ENCODE measurements at regions not wholly inside any gene's neighbourhood (a gene's known extent, or its start where the extent isn't known, plus 50 kb on each side); places are given as distances from the start of the nearest gene placed in this dataset.
A peak's percentile ranks its signal among the peaks of the same experiment; 100 is the strongest.

DNA sequence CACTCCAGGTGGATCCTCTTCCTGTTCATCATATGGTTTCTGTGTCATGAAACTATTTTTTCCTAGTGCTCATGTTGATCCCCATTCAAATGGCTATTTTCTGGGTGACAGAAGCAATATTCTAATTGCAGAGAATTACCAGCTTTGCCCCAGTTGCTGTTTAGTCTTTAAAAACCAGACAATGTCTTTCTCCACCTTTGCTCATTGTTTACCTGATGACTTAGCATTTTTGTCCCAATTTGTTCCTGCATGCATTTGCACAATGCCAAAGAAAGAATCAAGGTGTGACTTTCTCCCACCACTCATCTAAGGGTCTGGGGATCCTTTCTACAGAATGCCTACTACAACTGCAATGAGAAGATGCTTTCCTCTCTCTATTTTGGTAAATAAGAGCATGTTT lies 439.9 kb upstream of the MAF start:
- no peak for DNase-seq (ENCODE audit: low read depth)

DNA sequence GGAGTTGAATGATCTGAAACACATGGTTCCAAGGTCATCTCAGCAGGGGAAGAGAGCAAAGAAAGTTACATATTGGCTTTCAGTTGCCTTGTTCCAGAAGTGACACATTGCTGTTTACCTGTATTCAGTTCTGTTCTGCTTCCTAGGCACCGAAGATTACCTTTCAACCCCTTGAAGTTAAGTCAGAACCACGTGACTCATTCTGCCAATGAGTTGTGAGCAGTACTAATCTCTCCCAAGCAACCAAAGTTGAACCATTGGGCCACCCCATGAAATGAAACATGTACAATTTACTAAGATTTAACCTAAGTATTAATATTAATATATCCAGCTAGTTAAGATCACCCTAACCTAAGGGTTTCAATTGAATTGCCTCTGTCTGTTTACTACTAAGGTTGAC lies 439.2 kb upstream of the MAF start:
- DNase-seq (ENCODE audit: low read depth): no peak

DNA sequence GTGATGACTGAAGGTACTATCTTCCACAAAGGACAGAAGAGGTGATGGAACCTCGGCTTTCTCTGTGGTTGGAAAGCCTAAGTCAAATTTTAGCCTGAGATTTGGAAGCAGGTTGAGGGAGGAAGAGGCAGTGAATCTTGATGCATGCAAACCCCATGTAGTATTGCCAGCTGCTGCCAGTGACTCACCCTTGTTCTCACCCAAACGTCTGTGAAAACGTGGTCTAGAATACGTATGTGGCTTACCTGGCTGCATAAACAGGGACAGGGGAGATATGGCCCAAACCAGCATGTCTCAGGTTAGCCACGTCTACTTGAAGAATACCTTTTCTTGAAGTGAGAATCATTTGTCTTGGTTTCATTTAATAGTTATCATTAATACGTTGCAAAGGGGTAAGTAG lies 438.0 kb upstream of the MAF start:
- no peak for DNase-seq (ENCODE audit: low read depth)

DNA sequence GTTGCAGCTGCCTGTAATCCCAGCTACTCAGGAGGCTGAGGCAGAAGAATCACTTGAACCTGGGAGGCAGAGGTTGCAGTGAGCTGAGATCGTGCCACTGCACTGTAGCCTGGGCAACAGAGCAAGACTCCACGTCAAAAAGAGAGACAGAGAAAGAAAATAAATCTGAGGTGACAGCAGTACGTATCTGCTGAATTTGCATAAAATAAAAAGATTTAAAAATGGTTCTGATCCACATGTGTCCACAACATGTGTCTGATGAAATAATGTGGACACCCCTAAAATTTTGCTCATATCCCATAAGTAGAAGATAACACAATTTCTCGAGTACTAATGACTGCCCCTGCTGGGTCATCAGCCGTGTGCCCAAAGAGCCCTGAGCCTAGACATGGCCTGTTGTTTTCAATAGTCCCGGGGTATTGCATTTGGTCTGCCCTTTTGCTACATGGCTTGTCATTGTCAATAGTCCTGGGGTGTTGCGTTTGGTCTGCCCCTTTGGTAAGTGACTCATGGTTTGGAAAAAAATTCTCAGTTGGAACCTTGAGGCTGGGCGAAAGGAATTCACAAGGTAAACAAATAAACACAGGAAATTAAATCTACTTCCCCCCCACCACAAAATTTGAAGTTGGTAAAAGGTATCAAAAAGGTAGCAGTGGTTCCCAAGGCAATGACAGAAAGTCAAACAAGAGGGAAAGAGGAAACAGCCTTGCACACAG lies 434.6 kb upstream of the MAF start:
- DNase-seq (ENCODE audit: low read depth): peak; percentile 12

DNA sequence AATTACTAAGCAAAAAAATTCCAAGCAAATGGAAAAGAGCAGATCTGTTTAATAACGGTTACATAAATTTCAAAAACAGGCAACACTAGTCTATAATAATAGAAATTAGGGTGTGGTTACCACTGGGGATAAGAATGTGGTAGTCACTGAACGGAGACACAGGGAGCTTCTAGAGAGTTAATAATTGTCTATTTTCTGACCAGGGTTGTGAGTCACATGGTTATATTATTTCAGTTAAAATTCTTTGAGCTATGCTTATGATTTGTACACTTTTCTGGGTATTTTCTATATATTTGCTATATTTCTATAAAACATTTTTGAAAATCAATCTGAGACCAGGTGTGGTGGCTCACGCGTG lies 433.9 kb upstream of the MAF start:
- DNase-seq (ENCODE audit: low read depth): no peak

DNA sequence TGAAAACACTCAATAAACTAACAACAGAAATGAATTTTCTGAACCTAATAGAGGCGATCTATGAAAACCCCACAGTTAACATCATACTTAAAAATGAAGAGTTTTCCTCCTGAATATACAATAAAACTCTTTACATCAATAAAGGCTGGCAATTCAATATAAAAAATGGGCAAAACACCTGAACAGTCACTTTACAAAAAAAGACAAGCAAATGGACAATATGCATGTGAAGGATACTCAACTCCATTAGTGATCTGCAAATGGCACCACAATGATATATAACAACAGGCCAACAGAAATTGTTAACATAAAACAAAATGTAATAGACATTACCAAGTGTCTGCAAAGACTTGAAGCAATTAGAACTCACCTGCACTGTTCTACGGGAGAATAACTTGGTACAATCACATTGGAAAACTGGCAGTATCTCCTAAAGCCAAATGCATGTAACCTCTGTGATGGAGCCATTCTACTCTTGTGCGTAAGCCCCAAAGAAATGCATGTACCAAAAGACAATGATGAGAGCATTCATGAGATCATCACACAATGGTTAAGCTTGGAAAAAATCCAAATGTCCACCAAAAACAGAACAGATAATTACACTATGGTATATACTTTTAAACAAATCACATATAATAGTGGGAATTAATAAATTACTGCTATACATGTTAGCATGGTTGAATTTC lies 433.4 kb upstream of the MAF start:
- no peak for DNase-seq (ENCODE audit: low read depth)

DNA sequence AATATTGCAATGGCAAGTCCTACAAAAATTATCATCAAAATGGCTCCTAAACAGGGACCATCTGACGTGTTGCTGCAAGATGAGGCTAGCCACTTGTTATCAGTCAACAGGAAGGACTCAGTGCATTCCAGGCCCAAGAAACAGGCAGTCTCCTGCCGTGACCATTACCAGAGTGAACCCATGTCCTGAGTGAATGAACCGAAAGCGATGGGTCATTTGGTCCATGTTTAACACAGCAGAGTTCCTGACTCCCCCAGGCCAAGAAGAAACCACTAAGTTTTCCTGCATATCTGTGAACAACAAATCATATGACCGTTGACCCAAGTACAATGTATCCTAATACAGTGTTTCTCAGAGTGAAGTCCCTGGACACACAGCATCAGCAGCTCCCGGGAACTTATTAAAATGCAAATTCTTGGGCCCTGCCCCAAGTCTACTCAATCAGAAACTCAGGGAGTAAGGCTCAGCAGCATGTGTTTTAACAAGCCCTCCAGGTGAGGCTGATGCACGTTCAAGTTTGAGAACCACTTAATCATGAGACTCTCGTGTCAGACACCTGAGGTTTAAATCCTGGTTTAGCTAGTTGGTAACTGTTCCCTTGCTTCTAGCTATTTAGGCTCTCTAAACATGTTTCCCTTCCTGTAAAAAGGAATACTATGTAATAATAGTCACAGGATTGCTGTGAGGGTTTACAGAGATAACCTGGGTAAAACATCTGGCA lies 429.4 kb upstream of the MAF start:
- DNase-seq (ENCODE audit: low read depth): no peak

DNA sequence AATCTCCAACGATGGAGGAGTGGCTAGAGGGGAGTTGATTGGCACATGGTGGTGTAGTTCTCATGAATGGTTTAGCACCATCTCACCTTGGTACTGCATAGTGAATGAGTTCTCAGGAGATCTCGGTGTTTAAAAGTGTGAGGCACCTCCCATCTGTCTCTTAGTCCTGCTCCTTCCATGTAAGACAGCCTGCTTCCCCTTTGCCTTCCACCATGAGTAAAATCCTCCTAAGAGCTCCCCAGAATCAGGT lies 428.8 kb upstream of the MAF start:
- no peak for DNase-seq (ENCODE audit: low read depth)

DNA sequence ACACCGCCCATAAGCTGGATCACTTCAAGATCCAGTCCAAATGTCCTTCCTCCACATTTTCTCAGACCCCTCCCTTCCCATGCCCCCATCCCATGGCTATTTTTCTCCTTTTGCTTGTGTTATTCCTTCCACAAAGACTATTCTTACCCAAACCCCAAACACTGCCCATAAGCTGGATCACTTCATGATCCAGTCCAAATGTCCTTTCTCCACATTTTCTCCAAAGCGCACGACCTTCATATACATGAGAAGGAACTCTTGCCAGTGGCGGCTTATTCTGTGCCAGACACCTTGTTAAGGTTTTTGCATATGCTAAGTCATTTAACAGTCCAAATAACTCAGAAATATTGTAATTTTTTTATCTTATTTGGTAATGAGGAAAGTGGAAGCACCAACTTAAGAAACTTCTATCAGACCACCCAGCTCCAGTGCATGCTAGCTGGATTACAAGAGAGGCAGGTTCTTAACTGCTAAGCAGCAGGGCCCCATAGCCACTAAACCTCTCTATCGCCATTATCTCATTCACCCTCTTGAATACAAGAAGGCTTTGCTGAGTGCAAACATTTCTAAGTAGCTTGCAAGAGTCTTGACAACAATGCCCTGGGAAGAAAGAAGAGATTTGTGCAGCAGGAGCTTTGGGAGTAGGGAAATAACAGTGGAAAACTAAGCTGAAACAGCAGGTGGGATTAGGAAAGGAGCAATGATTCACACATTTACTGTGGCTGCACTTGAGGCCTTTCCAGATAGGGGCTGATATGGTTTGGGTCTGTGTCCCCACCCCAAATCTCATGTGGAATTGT lies 428.2 kb upstream of the MAF start:
- no peak for DNase-seq (ENCODE audit: low read depth)

DNA sequence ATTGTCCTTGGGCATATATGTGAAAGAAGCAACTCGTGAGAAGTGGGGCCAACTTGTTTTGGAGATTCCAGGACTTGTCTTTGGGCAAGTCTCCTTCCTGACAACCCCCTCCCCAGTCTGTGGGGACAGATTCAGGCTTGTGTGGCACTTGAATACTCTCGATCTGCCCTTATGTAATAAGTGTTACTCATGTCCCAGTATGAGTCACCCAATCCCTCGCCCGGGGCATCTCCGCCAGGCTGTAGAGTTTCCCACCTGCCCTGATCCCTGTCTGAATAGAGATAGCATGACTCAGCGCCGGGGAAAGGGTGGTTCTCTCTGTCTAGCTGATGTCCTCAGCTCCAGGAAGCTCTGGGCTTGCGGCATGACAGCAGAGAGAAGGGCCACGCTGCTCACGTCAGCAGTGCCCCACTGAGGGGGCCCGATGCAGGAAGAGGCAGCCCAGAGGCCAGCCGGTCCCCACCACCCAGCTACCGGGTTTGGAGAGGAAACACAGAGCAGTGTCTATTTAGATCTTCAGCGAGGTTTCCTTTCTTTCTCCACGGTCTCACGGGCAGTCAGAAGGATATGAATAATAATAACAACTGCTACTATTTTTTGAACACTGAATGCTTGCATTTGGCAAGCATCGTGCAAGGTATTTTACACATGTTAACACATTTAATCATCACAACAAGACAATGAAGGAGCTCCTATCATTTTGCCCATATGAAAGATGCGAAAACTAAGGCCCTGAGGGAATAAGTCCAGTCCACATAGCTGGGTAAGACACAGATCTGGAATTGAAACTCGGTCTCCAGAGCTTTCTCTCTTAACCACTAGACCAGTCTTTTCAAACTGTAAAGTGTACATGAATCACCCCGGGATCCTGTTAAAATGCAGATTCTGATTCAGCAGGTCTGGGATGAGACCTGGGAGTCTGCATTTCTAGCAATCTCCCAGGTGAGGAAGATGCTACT lies 426.7 kb upstream of the MAF start:
- DNase-seq (ENCODE audit: low read depth): peak; percentile 99

DNA sequence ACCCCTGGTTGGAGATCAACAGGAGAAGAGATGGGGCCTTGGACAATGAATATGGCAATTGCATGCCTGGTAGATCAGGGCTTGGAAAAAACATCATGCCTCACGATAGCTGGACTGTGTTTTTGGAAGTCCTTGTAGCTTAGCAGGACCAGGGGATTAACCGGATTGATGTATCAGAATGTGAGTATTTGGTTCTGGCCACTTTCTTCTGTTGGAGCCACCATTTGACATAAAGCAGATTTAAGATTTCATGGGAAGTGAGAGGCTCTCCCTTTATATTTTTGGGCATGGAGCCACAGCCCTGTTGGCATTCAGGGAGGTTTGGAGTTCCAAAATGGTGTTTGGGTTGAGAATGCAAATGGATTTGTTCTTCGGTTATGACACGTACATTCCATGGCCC lies 424.7 kb upstream of the MAF start:
- DNase-seq (ENCODE audit: low read depth): no peak

DNA sequence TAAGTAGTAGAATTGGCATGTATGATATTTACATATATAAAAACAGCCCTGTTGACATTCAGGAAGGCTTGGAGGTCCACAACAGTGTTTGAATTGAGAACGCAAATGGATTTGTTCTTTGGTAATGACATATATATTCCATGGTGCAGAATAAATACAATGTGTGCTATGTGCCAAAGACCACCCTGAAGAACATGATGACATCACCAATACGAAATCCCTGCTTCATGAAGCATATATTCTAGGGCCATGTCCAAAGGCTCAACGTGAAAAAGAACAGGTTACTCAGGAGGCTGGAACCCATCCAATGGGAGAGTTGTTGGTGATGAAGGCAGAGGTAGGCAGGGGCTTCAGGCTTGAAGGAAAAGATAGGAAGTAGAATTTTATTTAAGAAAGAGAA lies 423.9 kb upstream of the MAF start:
- DNase-seq (ENCODE audit: low read depth): no peak

DNA sequence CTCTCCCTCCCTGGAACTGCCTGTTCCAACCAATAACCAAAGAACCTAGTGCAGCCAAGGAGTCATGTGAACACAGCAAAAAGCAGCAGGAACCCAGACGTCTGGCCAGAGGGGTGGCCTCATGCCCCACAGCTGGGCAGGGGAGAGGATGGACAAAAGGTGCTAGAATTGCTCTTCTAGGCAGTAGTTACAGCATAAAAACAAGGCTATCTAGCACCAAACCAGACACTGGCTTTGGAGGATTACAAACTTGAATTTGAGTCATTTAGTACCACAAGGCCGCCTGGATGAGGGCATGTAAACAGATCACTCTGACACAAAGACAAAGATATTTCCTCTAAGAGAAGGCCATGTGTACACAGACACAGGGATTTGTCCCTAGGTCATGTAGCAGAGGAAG lies 423.3 kb upstream of the MAF start:
- DNase-seq (ENCODE audit: low read depth): peak; percentile 72

DNA sequence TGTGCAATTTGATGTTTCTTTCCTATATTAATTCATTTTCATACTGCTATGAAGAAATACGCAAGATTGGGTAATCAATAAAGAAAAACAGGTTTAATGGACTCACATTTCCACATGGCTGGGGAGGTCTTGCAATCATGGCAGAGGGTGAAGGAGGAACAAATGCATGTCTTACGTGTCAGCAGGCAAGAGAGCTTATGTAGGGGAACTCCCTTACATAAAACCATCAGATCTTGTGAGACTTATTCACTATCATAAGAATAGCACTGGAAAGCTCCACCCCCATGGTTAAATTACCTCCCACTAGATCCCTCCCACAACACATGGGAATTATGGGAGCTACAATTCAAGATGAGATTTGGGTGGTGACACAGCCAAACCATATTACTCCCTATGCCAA lies 418.9 kb upstream of the MAF start:
- DNase-seq (ENCODE audit: low read depth): no peak

DNA sequence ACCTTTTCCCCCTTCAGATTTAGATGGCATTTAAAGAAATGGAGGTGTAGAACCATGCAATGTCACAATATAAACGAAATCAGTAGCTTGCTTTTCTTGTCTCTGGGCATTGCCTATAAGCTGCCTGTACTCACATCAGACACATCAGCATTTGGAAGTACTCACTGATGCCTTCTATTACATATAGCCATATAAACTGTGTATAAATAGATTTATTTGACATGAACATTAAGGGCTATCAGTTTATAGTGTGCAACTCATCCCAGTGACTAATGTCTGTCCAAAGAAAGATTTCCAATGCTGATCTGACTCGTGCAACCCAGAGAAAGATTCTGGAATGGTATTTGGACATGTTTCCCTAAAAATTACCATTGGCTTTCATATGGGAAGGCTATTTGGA lies 417.9 kb upstream of the MAF start:
- no peak for DNase-seq (ENCODE audit: low read depth)

DNA sequence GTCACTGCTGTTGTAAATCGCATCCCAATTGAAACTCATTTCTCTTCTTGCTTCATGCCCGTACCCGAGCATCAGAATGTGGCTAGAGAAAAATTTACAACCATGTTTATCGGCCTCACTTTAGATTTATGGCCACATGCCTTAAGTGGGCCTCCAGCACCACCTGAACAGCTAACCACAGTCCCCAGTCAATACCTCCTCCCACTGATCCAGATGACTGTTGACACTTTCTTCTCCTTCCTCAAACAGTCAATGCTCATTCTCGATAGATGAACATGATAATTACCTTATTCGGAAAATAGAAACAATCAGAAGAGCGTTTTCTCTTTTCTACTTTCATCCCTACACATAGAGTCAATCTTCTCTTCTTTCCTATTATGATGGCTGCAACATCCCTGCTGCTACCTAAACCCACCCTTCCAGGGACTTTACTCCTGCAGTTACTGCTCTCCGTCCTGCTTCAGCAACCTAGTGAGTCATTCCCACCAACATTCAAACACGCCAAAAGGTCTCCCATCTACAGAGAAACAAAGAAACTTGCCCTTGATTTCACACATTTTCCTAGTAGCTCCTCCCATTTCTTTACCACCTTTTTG lies 416.3 kb upstream of the MAF start:
- DNase-seq (ENCODE audit: low read depth): no peak

DNA sequence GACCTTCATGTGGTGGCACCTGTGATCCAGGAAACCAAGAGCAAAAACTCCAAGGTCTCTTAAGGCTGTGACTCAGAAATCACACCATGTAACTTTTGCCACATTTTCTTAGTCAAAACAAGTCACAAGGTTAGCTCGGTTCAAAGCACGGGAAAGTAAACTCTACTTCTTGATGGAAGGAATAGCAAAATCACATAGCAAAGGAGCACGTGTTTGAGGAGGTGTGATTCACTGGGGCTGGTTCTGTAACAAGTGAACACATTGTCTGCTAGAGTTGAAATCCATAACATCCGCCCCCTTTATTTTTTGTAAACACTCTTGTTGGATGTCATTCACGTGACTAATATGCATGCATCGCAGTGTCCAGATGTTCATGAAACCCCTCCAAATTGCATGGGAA lies 415.0 kb upstream of the MAF start:
- DNase-seq (ENCODE audit: low read depth): peak; percentile 50

DNA sequence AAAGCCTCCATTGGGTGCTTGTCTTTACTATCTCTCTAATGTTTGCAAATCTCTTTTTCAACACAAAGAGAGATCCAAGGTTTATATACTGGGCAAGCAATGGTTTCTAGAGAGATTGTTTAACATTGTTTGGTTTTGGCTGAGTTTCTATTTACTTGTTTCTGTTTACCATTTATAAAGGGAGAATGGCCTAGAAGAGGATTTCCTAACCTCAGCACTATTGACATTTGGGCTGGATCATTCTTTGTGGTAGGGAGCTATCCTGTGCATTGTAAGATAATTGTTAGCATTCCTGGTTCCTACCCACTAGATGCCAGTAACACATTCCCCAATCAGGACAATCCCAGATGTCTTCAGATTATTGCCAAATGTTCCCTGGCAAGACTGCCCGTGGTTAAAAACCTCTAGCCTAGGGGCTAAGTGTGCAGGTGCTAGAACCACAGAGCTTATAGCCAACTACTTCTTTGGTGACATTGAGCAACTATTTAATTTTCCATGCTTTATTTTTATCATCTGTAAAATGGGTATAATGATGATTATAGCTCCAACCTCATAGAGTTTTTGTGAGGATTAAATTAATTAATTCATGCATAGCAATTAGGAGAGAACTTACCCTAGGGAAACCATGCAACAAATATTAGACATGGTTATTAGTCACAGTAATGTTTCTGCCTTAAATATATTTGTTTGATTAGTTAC lies 413.9 kb upstream of the MAF start:
- DNase-seq (ENCODE audit: low read depth): no peak

DNA sequence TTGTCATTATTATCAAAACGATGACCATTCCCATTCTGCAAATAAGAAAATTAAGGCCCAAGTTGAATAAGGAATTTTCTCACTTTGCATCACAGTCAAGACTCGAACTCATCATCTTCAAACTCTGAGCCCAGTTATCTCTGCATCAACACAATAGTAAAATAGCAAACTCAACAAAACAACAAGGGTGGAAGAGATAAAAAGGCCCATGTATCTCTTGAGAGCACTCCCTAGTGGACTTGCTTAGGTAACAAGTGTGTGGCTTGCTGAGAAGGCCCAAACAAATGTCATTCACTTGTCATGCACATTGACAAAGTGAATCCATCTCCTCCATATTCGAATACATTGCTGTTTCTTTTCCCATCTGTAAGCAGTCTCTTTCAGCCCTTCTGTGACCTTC lies 412.0 kb upstream of the MAF start:
- no peak for DNase-seq (ENCODE audit: low read depth)

DNA sequence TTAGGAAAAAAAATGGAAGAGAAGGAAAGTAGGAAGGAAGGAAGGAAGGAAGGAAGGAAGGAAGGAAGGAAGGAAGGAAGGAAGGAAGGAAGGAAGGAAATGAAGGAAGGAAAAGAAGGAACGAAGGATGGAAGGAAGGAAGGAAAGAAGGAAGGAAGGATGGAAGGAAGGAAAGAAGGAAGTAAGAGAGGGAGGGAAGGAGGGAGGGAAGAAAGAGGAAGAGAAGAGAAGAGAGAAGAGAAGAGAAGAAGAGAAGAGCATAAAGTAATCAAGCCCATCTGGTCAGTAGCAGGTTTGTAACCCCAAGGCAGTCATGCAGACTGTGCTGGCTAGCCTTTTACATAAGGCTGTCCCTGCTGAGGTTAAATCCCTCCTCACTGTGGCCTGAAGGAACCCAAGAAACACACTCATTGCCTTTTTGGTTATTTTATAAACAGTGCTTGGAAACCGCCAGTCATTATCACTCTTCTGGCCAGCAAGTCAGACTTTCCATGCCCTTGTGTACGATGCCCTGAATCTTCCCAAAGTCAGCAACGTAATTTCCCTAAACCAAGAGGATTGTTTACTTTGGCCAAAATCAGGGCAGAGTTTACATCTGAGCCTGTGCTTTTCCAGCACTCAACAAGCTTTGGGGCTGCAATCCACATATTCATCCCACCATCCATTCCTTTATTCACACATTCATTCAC lies 409.6 kb upstream of the MAF start:
- DNase-seq (ENCODE audit: low read depth): no peak

Measured in ELR (cell line).